Effector memory CD8-positive, alpha-beta T cell (primary cell): ENCODE measurements at regions not wholly inside any gene's neighbourhood (a gene's known extent, or its start where the extent isn't known, plus 50 kb on each side); places are given as distances from the start of the nearest gene placed in this dataset.

Experiments
- ATAC-seq: fragments of 150-1000 bp; cut with Tn5 transposase; replicated peaks from 2 replicates; pipeline ENCODE4 v1.10.0; 2021; ENCODE audit warnings: mild to moderate bottlenecking, moderate library complexity
- DNase-seq, 3 experiments: peaks; one replicate each; pipeline ENCODE4 v3.0.0; 2021
- H3K27ac Mint-ChIP-seq, 2 donors: one replicate each; pipeline ENCODE4 v1.8.0; 2022; ENCODE audit warnings: mild to moderate bottlenecking in 2 of 2, mixed read lengths in 2 of 2, moderate library complexity in 2 of 2
- H3K27me3 Mint-ChIP-seq, 2 donors: one replicate each; pipeline ENCODE4 v1.8.0; 2022; ENCODE audit warnings: mixed read lengths in 2 of 2
- H3K36me3 Mint-ChIP-seq: one replicate; pipeline ENCODE4 v1.8.0; 2022; ENCODE audit warnings: mild to moderate bottlenecking, moderate library complexity, mixed read lengths; ENCODE audit not compliant: insufficient read depth
- H3K4me1 Mint-ChIP-seq, 2 donors: one replicate each; pipeline ENCODE4 v1.8.0; 2022; ENCODE audit warnings: low read depth in 2 of 2, mixed read lengths in 2 of 2
- H3K4me3 Mint-ChIP-seq, 2 donors: one replicate each; pipeline ENCODE4 v1.8.0; 2022; ENCODE audit warnings: mild to moderate bottlenecking in 2 of 2, mixed read lengths in 2 of 2, moderate library complexity in 2 of 2
- H3K9me3 Mint-ChIP-seq, 2 donors: one replicate each; pipeline ENCODE4 v1.8.0; 2022; ENCODE audit warnings: mixed read lengths in 2 of 2

- Mint-ChIP-seq H3K27me3 (no peaks in the 10 kb centered on the region), H3K9me3 (peaks cover 3 to 12% of the 10 kb centered on the region in 2 donors), H3K4me3 (no peak overlapping the region), H3K4me1 (no peaks in the 10 kb centered on the region), H3K36me3 (no peaks in the 10 kb centered on the region), H3K27ac (no peak overlapping the region)
- DNase-seq = no peak
- ATAC-seq = no peak
Observed at GRCh38 chr14:83556065-83556464, 1973.9 kb upstream of the FLRT2 start.

GRCh38 chr14:83556746-83557453, 1973.0 kb upstream of the FLRT2 start:
- ATAC-seq = no peak
- H3K27me3 Mint-ChIP-seq = no peaks in the 10 kb centered on the region
- no peak overlapping the region for H3K4me3 Mint-ChIP-seq
- peaks cover 3 to 12% of the 10 kb centered on the region in 2 donors for H3K9me3 Mint-ChIP-seq
- no peak overlapping the region for H3K27ac Mint-ChIP-seq
- H3K36me3 Mint-ChIP-seq = no peaks in the 10 kb centered on the region
- no peaks in the 10 kb centered on the region for H3K4me1 Mint-ChIP-seq
- no peak for DNase-seq

- ATAC-seq (no peak), DNase-seq (no peak)
- Mint-ChIP-seq H3K9me3 (peaks cover 3 to 13% of the 10 kb centered on the region in 2 donors), H3K4me3 (no peak overlapping the region), H3K36me3 (no peaks in the 10 kb centered on the region), H3K27ac (no peak overlapping the region), H3K4me1 (no peaks in the 10 kb centered on the region), H3K27me3 (no peaks in the 10 kb centered on the region)
Observed at GRCh38 chr14:83558946-83559345, 1971.0 kb upstream of the FLRT2 start.

- no peak overlapping the region for H3K27ac Mint-ChIP-seq
- peaks cover 6 to 20% of the 10 kb centered on the region in 2 donors for H3K9me3 Mint-ChIP-seq
- no peaks in the 10 kb centered on the region for H3K4me1 Mint-ChIP-seq
- no peaks in the 10 kb centered on the region for H3K27me3 Mint-ChIP-seq
- no peak for ATAC-seq
- no peak for DNase-seq
- H3K4me3 Mint-ChIP-seq = no peak overlapping the region
- no peaks in the 10 kb centered on the region for H3K36me3 Mint-ChIP-seq
Observed at GRCh38 chr14:83559721-83560120, 1970.2 kb upstream of the FLRT2 start.

- Mint-ChIP-seq H3K4me1 (no peaks in the 10 kb centered on the region), H3K27me3 (no peaks in the 10 kb centered on the region), H3K9me3 (peaks cover 4 to 22% of the 10 kb centered on the region in 2 donors), H3K4me3 (no peak overlapping the region), H3K27ac (no peak overlapping the region), H3K36me3 (no peaks in the 10 kb centered on the region)
- no peak for ATAC-seq
- DNase-seq = no peak
Observed at GRCh38 chr14:83561261-83561660, 1968.7 kb upstream of the FLRT2 start.

GRCh38 chr14:83566567-83566966, 1963.4 kb upstream of the FLRT2 start:
- Mint-ChIP-seq H3K36me3 (no peaks in the 10 kb centered on the region), H3K27ac (no peak overlapping the region), H3K27me3 (no peaks in the 10 kb centered on the region), H3K9me3 (peaks cover 5 to 10% of the 10 kb centered on the region in 2 donors), H3K4me1 (no peaks in the 10 kb centered on the region), H3K4me3 (no peak overlapping the region)
- ATAC-seq (no peak), DNase-seq (no peak)

GRCh38 chr14:83568141-83568540, 1961.8 kb upstream of the FLRT2 start:
- no peak overlapping the region for H3K4me3 Mint-ChIP-seq
- H3K4me1 Mint-ChIP-seq = no peaks in the 10 kb centered on the region
- no peaks in the 10 kb centered on the region for H3K36me3 Mint-ChIP-seq
- ATAC-seq = no peak
- no peak for DNase-seq
- no peak overlapping the region for H3K27ac Mint-ChIP-seq
- peaks cover 5 to 10% of the 10 kb centered on the region in 2 donors for H3K9me3 Mint-ChIP-seq
- no peaks in the 10 kb centered on the region for H3K27me3 Mint-ChIP-seq

GRCh38 chr14:83575301-83575700, 1954.6 kb upstream of the FLRT2 start:
- Mint-ChIP-seq H3K4me3 (no peak overlapping the region), H3K36me3 (no peaks in the 10 kb centered on the region), H3K27me3 (no peaks in the 10 kb centered on the region), H3K9me3 (peaks cover 6 to 18% of the 10 kb centered on the region in 2 donors), H3K27ac (no peak overlapping the region), H3K4me1 (no peaks in the 10 kb centered on the region)
- DNase-seq (no peak), ATAC-seq (no peak)

GRCh38 chr14:83583201-83583600, 1946.7 kb upstream of the FLRT2 start:
- H3K4me3 Mint-ChIP-seq = no peak overlapping the region
- no peaks in the 10 kb centered on the region for H3K27me3 Mint-ChIP-seq
- DNase-seq = no peak
- H3K27ac Mint-ChIP-seq = no peak overlapping the region
- H3K4me1 Mint-ChIP-seq = no peaks in the 10 kb centered on the region
- H3K9me3 Mint-ChIP-seq = peaks cover 6 to 10% of the 10 kb centered on the region in 2 donors
- ATAC-seq = no peak
- H3K36me3 Mint-ChIP-seq = no peaks in the 10 kb centered on the region

GRCh38 chr14:83594874-83595273, 1935.1 kb upstream of the FLRT2 start:
- Mint-ChIP-seq H3K4me1 (no peaks in the 10 kb centered on the region), H3K4me3 (no peak overlapping the region), H3K27ac (no peak overlapping the region), H3K36me3 (no peaks in the 10 kb centered on the region), H3K9me3 (peaks cover 5 to 7% of the 10 kb centered on the region in 2 donors), H3K27me3 (no peaks in the 10 kb centered on the region)
- DNase-seq = no peak
- ATAC-seq = no peak

GRCh38 chr14:83607682-83608081, 1922.3 kb upstream of the FLRT2 start:
- H3K36me3 Mint-ChIP-seq = no peaks in the 10 kb centered on the region
- H3K27me3 Mint-ChIP-seq = no peaks in the 10 kb centered on the region
- no peaks in the 10 kb centered on the region for H3K4me1 Mint-ChIP-seq
- peaks cover 16 to 28% of the 10 kb centered on the region in 2 donors for H3K9me3 Mint-ChIP-seq
- H3K27ac Mint-ChIP-seq = no peak overlapping the region
- no peak overlapping the region for H3K4me3 Mint-ChIP-seq
- no peak for DNase-seq
- ATAC-seq = no peak

- Mint-ChIP-seq H3K4me3 (no peak overlapping the region), H3K4me1 (no peaks in the 10 kb centered on the region), H3K9me3 (peaks cover 10 to 14% of the 10 kb centered on the region in 2 donors), H3K36me3 (no peaks in the 10 kb centered on the region), H3K27ac (no peak overlapping the region), H3K27me3 (no peaks in the 10 kb centered on the region)
- ATAC-seq (no peak), DNase-seq (no peak)
Observed at GRCh38 chr14:83611491-83611890, 1918.5 kb upstream of the FLRT2 start.

GRCh38 chr14:83611906-83612390, 1918.0 kb upstream of the FLRT2 start:
- H3K27me3 Mint-ChIP-seq = no peaks in the 10 kb centered on the region
- peaks cover 6 to 10% of the 10 kb centered on the region in 2 donors for H3K9me3 Mint-ChIP-seq
- H3K27ac Mint-ChIP-seq = no peak overlapping the region
- DNase-seq = no peak
- no peak overlapping the region for H3K4me3 Mint-ChIP-seq
- ATAC-seq = no peak
- no peaks in the 10 kb centered on the region for H3K4me1 Mint-ChIP-seq
- no peaks in the 10 kb centered on the region for H3K36me3 Mint-ChIP-seq

- Mint-ChIP-seq H3K4me1 (no peaks in the 10 kb centered on the region), H3K27ac (no peak overlapping the region), H3K36me3 (no peaks in the 10 kb centered on the region), H3K4me3 (no peak overlapping the region), H3K9me3 (peaks cover 9 to 12% of the 10 kb centered on the region in 2 donors), H3K27me3 (no peaks in the 10 kb centered on the region)
- DNase-seq = no peak
- ATAC-seq = no peak
Observed at GRCh38 chr14:83614956-83615355, 1915.0 kb upstream of the FLRT2 start.
